Tongue (tissue), 1 donor: ENCODE measurements at regions not wholly inside any gene's neighbourhood (a gene's known extent, or its start where the extent isn't known, plus 50 kb on each side); places are given as distances from the start of the nearest gene placed in this dataset.

Experiments used
- DNase-seq: peaks from one replicate; pipeline ENCODE4 v3.0.0-alpha.2; 2015

GRCh38 chr2:223396993-223397392, 205.2 kb downstream of the SCG2 start:
- DNase-seq = no peak

DNA sequence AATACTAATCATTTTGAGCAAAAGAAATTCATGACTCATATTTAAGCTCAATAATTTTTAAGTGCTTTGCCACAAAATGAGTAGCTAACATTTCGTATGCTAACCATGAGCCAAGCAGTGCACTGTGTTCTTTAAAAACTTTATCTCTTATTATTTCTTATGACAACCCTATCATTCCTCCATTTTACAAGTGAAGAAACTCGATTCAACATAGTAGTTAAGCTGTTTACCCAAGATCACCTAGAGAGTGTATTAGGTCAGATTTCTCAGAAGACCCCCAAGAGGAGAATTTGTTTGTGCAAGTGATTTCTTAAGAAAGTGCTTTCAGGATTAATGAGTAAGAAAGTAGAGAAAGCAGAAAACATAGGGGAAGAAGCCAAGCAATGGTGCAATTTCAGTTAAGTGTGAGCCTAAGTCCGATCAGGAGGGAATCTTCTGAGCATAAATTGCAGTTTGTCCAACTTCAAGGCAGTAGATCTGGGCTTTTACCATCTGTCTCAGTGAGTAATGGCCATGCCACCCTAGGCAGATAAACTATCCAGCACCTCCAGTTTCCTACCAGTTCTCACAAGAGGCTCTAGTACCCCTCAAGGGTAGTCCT, 202.7 kb downstream of the SCG2 start:
- DNase-seq = no peak

GRCh38 chr2:223404616-223405015, 197.5 kb downstream of the SCG2 start:
- no peak for DNase-seq

- DNase-seq = peak; percentile 75
Measured at GRCh38 chr2:223414646-223415045, 187.5 kb downstream of the SCG2 start.

- no peak for DNase-seq
Measured at GRCh38 chr2:223415071-223415470, 187.1 kb downstream of the SCG2 start.

GRCh38 chr2:223416815-223417610, 185.1 kb downstream of the SCG2 start:
- DNase-seq = no peak

DNA sequence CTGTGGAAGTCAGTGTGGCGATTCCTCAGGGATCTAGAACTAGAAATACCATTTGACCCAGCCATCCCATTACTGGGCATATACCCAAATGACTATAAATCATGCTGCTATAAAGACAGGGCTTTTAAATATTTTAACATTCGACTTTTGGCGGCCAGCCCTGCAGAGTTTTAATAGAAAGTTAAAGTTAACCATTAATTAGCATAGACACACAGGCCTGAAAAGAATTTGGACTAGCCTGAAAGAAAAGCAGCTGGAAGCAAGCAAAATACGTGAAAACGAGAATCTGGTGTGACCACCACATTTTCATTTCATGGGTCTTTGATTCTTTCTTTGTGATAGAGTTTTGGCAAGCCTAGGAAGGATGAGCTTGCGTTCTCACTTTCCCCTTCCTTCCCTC, 184.0 kb downstream of the SCG2 start:
- peak; percentile 75 for DNase-seq

DNA sequence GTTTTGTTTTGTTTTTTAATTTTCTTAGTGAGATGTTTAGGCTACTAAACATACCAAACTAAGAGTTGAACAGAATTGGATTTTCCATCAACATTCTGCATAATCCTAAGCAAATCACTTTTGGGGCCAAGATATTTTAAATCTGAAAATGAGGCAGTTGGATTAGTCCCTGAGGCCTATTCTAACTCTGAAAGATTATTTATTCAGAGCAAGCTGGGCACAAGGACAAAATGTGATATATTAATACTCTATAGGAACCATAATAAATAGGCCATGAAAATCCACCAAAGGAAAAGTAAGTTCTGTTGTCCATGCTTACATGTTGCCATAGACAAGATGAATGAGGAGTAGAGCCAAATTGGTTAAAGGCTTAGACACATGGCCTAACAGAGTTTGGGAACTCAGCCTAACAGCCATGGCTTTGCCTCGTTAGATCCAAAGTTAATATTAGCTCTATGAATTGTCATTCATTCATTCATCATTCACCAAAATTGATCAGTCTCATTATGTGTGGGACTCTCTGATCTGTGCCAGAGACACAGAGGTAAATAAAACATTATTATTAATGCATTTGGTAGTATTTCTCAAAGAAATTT, 183.5 kb downstream of the SCG2 start:
- peak; percentile 69 for DNase-seq

- DNase-seq = no peak
Measured at GRCh38 chr2:223420048-223420447, 182.1 kb downstream of the SCG2 start.

DNA sequence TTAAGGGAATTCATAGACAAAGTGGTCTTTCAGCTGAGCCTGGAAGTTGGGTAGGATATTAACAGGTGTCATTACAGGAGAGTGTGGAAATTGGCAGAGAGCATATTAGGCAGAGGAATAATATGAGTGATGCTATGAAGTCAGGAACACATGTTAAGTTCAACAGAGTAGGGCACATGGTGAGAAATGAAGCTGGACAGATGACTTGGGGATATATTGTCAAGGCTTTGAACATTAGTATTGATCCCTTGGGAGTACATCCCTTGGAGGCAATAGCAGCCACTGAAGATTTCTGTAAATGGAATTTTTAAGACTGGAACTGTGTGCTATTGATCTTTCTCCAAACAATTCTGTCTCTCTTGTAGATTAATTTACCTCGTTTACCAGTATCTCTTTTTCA, 170.7 kb downstream of the SCG2 start:
- no peak for DNase-seq

GRCh38 chr2:223433461-223433860, 168.7 kb downstream of the SCG2 start:
- no peak for DNase-seq

GRCh38 chr2:223437788-223438187, 164.4 kb downstream of the SCG2 start:
- no peak for DNase-seq

DNA sequence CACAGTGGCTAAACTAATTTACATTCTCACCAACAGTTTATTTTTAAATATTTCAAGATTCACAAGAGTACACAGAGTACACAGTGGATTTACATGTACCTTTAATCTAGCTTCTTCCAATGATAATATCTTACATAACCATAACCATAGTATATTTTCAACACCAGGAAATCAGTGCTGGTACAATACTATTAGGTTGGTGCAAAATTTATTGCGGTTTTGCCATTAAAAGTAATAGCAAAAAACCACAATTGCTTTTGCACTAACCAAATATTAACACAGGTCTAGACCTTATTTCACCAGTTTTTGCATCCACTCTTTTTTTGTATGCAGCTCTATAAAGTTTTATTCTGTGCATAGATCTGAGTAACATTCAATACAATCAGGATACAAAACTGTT, 163.0 kb downstream of the SCG2 start:
- DNase-seq = no peak

DNA sequence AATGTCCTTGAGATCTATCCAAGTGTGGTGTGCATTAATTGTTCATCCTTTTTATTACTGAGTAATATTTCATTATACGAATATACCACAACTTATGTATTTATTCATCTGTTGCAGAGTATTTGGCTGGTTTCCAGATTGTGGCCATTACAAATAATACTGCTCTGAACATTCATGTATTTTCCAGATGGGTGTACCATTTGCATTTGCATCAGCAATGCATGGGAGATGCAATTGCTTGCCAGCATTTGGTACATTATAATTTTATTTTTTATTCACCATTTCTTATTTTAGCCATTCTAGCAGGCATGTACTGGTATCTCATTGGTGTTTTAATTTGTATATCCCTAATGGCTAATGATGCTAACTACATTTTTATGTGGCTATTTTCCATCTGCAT, 162.4 kb downstream of the SCG2 start:
- no peak for DNase-seq

GRCh38 chr2:223442847-223443246, 159.3 kb downstream of the SCG2 start:
- peak; percentile 3 for DNase-seq

GRCh38 chr2:223450246-223450645, 151.9 kb downstream of the SCG2 start:
- DNase-seq = no peak

DNA sequence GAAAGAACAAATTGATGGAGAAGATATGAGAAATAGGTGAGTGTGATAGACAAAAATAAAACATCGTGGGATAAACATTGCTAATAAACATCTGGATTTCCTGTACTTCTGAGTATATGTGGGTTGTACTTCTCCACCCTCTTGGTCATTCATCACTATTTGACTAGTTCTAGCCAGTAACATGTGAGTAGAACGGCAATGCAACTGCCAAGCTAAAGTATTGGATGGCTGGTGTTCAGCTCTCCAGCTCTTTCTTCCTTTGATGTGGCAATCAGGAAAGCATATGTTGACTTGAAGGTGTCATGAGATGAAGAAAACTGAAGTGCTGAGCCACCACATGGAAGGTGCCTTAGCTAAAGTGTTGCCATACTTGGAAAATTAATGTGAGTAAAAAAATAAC, 144.9 kb downstream of the SCG2 start:
- no peak for DNase-seq

- peak; percentile 11 for DNase-seq
Measured at GRCh38 chr2:223459328-223459939, 142.7 kb downstream of the SCG2 start.

DNA sequence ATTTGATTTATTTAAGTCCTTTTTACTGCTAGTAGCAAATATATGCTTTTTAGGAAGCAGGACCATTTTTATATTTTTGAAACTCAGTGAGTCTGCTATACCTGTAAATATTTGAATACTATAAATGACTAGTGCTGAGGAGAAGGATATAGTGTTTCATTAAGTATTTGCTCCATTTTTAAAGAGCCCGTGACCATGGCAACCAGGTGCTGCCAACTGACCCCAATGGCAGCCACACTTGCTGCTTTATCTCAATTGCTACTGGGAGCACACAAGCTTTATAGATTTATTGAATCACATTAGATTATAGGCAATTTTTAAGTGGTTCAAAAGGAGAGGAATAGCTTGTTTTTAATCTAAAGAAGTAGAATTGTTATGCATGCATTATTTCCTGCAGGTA, 142.0 kb downstream of the SCG2 start:
- no peak for DNase-seq

DNA sequence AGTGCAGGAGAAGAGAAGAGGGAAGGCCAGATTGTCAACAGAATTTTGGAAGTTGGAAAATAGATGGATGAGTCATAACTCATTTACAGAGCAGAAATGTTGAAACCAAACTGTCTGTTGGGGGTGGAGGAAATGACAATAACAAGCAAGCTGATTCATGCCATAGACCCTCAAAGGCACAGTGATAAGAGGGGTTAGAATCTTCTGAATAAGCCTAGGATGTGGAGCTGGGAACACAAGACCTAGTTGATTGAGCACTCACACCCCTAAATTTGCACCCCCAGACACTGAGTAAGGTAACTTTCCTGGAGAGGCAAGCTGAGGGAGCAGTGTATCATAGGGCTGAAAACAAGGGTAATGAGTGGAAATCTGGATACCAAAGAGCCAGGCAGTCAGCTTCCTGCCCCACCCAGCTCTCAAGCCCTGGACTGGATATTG, 141.4 kb downstream of the SCG2 start:
- no peak for DNase-seq

GRCh38 chr2:223464071-223464470, 138.1 kb downstream of the SCG2 start:
- no peak for DNase-seq

DNA sequence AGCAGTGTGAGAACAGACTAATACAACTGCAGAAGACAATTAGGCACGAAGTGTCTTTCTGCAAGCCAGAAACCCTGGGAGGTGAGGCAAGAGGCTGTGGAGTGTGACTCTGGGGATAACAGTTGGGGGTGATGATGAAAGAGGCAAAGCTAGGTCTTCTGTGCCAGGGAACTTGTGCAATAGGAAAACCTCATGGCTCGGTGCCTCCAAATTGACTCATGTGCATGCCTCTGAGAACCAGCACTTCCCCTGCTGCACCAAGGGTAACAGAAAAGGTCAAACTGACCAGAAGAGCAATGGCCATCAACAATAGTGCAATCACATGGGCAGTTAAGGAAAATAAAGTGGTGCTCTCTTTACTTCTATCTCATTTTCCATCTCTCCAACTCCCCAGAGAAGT, 136.4 kb downstream of the SCG2 start:
- no peak for DNase-seq

DNA sequence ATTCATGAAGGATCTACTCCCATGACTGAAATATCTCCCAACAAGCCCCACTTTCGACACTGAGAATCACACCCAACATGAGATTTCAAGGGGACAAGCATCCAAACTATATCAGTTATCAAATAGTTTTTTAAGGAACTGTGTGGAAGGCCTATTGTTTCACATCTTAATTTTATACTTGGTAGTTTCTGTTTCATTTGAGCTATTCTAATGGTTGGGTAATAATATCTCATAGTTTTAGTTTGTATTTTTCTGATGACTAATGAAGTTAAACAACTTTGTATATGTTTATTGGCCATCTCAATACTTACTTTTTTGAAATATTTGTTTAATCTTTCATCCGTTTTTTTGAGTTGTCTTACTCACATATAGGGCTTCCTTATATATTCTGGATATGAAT, 135.0 kb downstream of the SCG2 start:
- DNase-seq = no peak
